ENCODE measurements at regions not wholly inside any gene's neighbourhood (a gene's known extent, or its start where the extent isn't known, plus 50 kb on each side); places are given as distances from the start of the nearest gene placed in this dataset.
"Not testable (repeated sequence)": the region's sequence is repeated elsewhere in the genome, so short reads cannot be mapped to it uniquely, and the experiment has no call there.

GRCh38 chr18:8920856-8921787 lies 181.4 kb upstream of the NDUFV2 start:
- H3K4me2 ChIP-seq (ENCODE audit: low read length); H3K79me2 ChIP-seq (ENCODE audit: insufficient read depth, low read depth, low read length); BruUV-seq (replicated peaks); H3K4me3 ChIP-seq (ENCODE audit: low read depth, low read length, poor library complexity, severe bottlenecking); H3K36me3 ChIP-seq (ENCODE audit: insufficient read depth, low read length); H3K9me3 ChIP-seq (ENCODE audit: low read length); H2AFZ ChIP-seq (ENCODE audit: low read length); H3K9me2 ChIP-seq (ENCODE audit: insufficient read depth, low read length); intact Hi-C loops (cut with micrococcal nuclease; ENCODE audit: unreplicated experiment); H3K4me1 ChIP-seq (ENCODE audit: insufficient read depth, low read length, poor library complexity, severe bottlenecking); H4K20me1 ChIP-seq (ENCODE audit: insufficient read depth, low read length): not testable (repeated sequence)
- ChIA-PET POLR2A (interaction anchor here (0.6 to 2.2 kb wide), 5 partner anchors 8 to 21 kb away, joined by 3 to 8 read pairs (median 4); no protein-coding TSS in a partner anchor), CTCF (ENCODE audit: unreplicated experiment) (interaction anchor here (0.6 kb wide), 1 partner anchor 57 kb away, joined by 3 read pairs; no protein-coding TSS in a partner anchor)
- H3K27ac ChIP-seq (ENCODE audit: low read depth, low read length, poor library complexity, severe bottlenecking), result peak overlapping the region; percentile 14
- peak; percentile 75 for TF ChIP-seq CTCF (conservative IDR thresholded peaks at IDR 0.05; ENCODE audit: low read length)
- DNase-seq (ENCODE audit: low spot score), result peak; percentile 44

- H3K9me2 ChIP-seq (ENCODE audit: insufficient read depth, low read length), result no peaks in the 10 kb centered on the region
- H3K79me2 ChIP-seq (ENCODE audit: insufficient read depth, low read depth, low read length), result no peaks in the 10 kb centered on the region
- BruUV-seq (replicated peaks), result no TSS peak
- peaks cover 50% of the 10 kb centered on the region for H3K9me3 ChIP-seq (ENCODE audit: low read length)
- H3K4me3 ChIP-seq (ENCODE audit: low read depth, low read length, poor library complexity, severe bottlenecking), result no peak overlapping the region
- no peak for TF ChIP-seq EZH2phosphoT487 (IDR thresholded peaks at IDR 0.05; ENCODE audit: borderline replicate concordance, low read depth, low read length)
- no peak for TF ChIP-seq CTCF (conservative IDR thresholded peaks at IDR 0.05; ENCODE audit: low read length)
- no peak overlapping the region for H2AFZ ChIP-seq (ENCODE audit: low read length)
- no peaks in the 10 kb centered on the region for H4K20me1 ChIP-seq (ENCODE audit: insufficient read depth, low read length)
- intact Hi-C loops (cut with micrococcal nuclease; ENCODE audit: unreplicated experiment), result no loop called here
- H3K4me1 ChIP-seq (ENCODE audit: insufficient read depth, low read length, poor library complexity, severe bottlenecking), result peaks cover 11% of the 10 kb centered on the region
- H3K36me3 ChIP-seq (ENCODE audit: insufficient read depth, low read length), result peaks cover 10% of the 10 kb centered on the region
- no peak overlapping the region for H3K4me2 ChIP-seq (ENCODE audit: low read length)
- no peak for DNase-seq (ENCODE audit: low spot score)
- ChIA-PET CTCF (ENCODE audit: unreplicated experiment) (no interaction called here), POLR2A (interaction anchor here (1.0 to 1.4 kb wide), 3 partner anchors 25 to 40 kb away, joined by 3 read pairs; no protein-coding TSS in a partner anchor)
- no peak overlapping the region for H3K27ac ChIP-seq (ENCODE audit: low read depth, low read length, poor library complexity, severe bottlenecking)
Measured at GRCh38 chr18:8926464-8926863, 176.0 kb upstream of the NDUFV2 start.

- H4K20me1 ChIP-seq (ENCODE audit: insufficient read depth, low read length), result no peaks in the 10 kb centered on the region
- H3K4me2 ChIP-seq (ENCODE audit: low read length), result no peak overlapping the region
- H2AFZ ChIP-seq (ENCODE audit: low read length), result no peak overlapping the region
- H3K79me2 ChIP-seq (ENCODE audit: insufficient read depth, low read depth, low read length), result no peaks in the 10 kb centered on the region
- no peak for DNase-seq (ENCODE audit: low spot score)
- no peak overlapping the region for H3K27ac ChIP-seq (ENCODE audit: low read depth, low read length, poor library complexity, severe bottlenecking)
- intact Hi-C loops (cut with micrococcal nuclease; ENCODE audit: unreplicated experiment), result no loop called here
- no peak overlapping the region for H3K4me3 ChIP-seq (ENCODE audit: low read depth, low read length, poor library complexity, severe bottlenecking)
- no peaks in the 10 kb centered on the region for H3K9me2 ChIP-seq (ENCODE audit: insufficient read depth, low read length)
- peaks cover 65% of the 10 kb centered on the region for H3K9me3 ChIP-seq (ENCODE audit: low read length)
- no peak for TF ChIP-seq EZH2phosphoT487 (IDR thresholded peaks at IDR 0.05; ENCODE audit: borderline replicate concordance, low read depth, low read length)
- TF ChIP-seq CTCF (conservative IDR thresholded peaks at IDR 0.05; ENCODE audit: low read length), result no peak
- H3K36me3 ChIP-seq (ENCODE audit: insufficient read depth, low read length), result peaks cover 10% of the 10 kb centered on the region
- ChIA-PET CTCF (ENCODE audit: unreplicated experiment) (no interaction called here), POLR2A (no interaction called here)
- BruUV-seq (replicated peaks), result no TSS peak
- peaks cover 10% of the 10 kb centered on the region for H3K4me1 ChIP-seq (ENCODE audit: insufficient read depth, low read length, poor library complexity, severe bottlenecking)
Measured at GRCh38 chr18:8928044-8928443, 174.5 kb upstream of the NDUFV2 start.

Data from OCI-LY7 (cell line).